Adipocyte (in vitro differentiated cells): ENCODE measurements at regions not wholly inside any gene's neighbourhood (a gene's known extent, or its start where the extent isn't known, plus 50 kb on each side); places are given as distances from the start of the nearest gene placed in this dataset.

Experiments used
- DNase-seq: peaks from one replicate; pipeline ENCODE4 v3.0.0-alpha.2; 2015; ENCODE audit warnings: low read depth
- H3K27me3 ChIP-seq: replicated peaks from 2 replicates; pipeline ENCODE4 v1.7.0; 2013; ENCODE audit warnings: mild to moderate bottlenecking, low read length, moderate library complexity; ENCODE audit not compliant: control insufficient read depth, insufficient read depth
- H3K36me3 ChIP-seq: 2 replicates; pipeline ENCODE4 v1.7.0; 2013; ENCODE audit warnings: low read length, mild to moderate bottlenecking, moderate library complexity; ENCODE audit not compliant: control insufficient read depth, insufficient read depth, severe bottlenecking
- H3K4me1 ChIP-seq: 2 replicates; pipeline ENCODE4 v1.7.0; 2013; ENCODE audit warnings: mild to moderate bottlenecking, low read length, moderate library complexity; ENCODE audit not compliant: control insufficient read depth, insufficient read depth
- H3K4me3 ChIP-seq: 2 replicates; pipeline ENCODE4 v1.7.0; 2013; ENCODE audit warnings: mild to moderate bottlenecking, low read length, moderate library complexity
- H3K9ac ChIP-seq: 2 replicates; pipeline ENCODE4 v1.7.0; 2013; ENCODE audit warnings: mild to moderate bottlenecking, low read length, moderate library complexity
- H3K9me3 ChIP-seq: 2 replicates; pipeline ENCODE4 v1.7.0; 2013; ENCODE audit warnings: mild to moderate bottlenecking, low read length, moderate library complexity; ENCODE audit not compliant: control insufficient read depth

DNA sequence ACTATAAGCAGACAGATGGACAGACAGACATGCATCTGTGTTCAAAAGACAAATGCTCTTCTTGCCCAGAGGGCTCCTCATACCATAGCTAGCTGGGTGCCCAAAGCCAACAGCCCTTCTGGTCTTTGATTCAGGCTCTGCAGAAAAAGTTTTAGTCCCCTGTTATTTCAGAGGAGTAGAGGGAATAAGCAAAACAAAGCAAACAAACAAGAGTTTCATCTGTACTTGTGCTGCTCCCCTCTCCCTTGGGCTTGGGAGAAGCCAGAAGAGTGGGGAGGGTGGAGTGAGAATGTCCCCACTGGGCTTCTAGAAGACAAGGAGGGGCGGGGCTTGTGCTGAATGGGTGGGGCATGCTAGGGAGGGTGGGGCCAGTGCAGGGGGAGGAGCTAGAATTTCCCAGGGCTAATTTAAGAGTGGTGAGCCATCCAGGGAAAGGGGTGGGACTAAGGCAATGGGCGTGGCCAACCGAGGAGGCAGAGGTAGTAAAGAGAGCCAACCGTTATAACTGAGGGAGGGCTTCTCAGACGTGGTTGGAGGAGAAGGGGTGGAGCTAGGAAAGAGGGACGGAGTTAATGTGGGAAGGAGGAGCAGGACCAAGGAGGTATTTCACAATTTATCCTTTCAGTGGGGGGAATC lies 101.2 kb upstream of the MGMT start:
- no peaks in the 10 kb centered on the region for H3K9me3 ChIP-seq
- no peak overlapping the region for H3K9ac ChIP-seq
- no peak for DNase-seq
- peaks cover 9% of the 10 kb centered on the region for H3K27me3 ChIP-seq
- H3K4me1 ChIP-seq, result no peaks in the 10 kb centered on the region
- no peak overlapping the region for H3K4me3 ChIP-seq
- H3K36me3 ChIP-seq, result no peaks in the 10 kb centered on the region

DNA sequence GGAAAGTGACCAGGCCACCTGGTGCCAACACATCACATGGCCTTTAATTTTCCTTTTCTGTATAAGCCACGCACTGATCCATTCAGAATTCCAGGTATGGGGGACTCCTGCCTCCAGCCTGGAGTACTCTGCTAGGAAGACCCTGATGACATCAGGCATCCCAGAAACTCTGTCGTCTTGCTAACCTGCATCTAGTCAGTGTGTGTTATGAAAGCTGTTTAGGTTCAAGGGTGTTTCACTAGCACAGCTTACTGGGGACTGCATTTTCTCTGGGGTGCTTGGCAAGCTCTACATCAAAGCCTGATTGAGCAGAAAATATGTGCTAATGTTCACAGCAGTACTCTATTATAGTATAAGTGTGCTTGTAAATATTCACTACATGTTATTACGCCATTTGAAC lies 100.6 kb upstream of the MGMT start:
- Histone ChIP-seq H3K36me3 (no peaks in the 10 kb centered on the region), H3K4me3 (no peak overlapping the region), H3K9me3 (no peaks in the 10 kb centered on the region), H3K9ac (no peak overlapping the region), H3K4me1 (no peaks in the 10 kb centered on the region), H3K27me3 (peaks cover 8% of the 10 kb centered on the region)
- no peak for DNase-seq

GRCh38 chr10:129369566-129369965 lies 97.5 kb upstream of the MGMT start:
- no peak overlapping the region for H3K4me3 ChIP-seq
- H3K9me3 ChIP-seq, result no peaks in the 10 kb centered on the region
- H3K4me1 ChIP-seq, result no peaks in the 10 kb centered on the region
- no peak overlapping the region for H3K9ac ChIP-seq
- no peak for DNase-seq
- H3K27me3 ChIP-seq, result peaks cover 5% of the 10 kb centered on the region
- no peaks in the 10 kb centered on the region for H3K36me3 ChIP-seq

DNA sequence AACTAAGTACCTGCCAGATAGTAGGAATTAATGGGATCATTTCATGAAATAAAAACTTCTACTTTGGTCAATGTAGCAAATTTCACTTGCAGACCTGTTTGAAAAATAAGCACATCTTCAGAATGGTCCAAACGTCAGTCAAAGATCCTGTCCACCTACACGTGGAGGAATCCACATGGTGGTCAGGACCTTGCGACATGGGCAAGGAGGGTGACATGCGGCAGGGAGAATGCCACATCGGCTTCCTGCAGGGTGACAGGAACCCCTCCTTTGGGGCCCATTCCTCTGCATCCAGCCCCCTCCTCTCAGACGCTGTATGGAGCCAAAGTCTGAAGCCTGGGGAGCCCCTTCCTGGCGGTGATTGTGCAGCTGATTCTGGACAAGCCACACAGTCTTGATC lies 95.5 kb upstream of the MGMT start:
- no peaks in the 10 kb centered on the region for H3K36me3 ChIP-seq
- no peak for DNase-seq
- H3K9me3 ChIP-seq, result no peaks in the 10 kb centered on the region
- no peak overlapping the region for H3K4me3 ChIP-seq
- H3K27me3 ChIP-seq, result peaks cover 5% of the 10 kb centered on the region
- no peak overlapping the region for H3K9ac ChIP-seq
- no peaks in the 10 kb centered on the region for H3K4me1 ChIP-seq

- DNase-seq, result no peak
- Histone ChIP-seq H3K27me3 (peaks cover 5% of the 10 kb centered on the region), H3K9me3 (no peaks in the 10 kb centered on the region), H3K9ac (no peak overlapping the region), H3K4me3 (no peak overlapping the region), H3K36me3 (no peaks in the 10 kb centered on the region), H3K4me1 (no peaks in the 10 kb centered on the region)
These were observed 94.9 kb upstream of the MGMT start for GRCh38 chr10:129372172-129372571.

GRCh38 chr10:129373231-129373630 lies 93.8 kb upstream of the MGMT start:
- H3K4me1 ChIP-seq, result no peaks in the 10 kb centered on the region
- no peaks in the 10 kb centered on the region for H3K36me3 ChIP-seq
- DNase-seq, result no peak
- H3K9ac ChIP-seq, result no peak overlapping the region
- no peaks in the 10 kb centered on the region for H3K9me3 ChIP-seq
- H3K4me3 ChIP-seq, result no peak overlapping the region
- H3K27me3 ChIP-seq, result peaks cover 5% of the 10 kb centered on the region

DNA sequence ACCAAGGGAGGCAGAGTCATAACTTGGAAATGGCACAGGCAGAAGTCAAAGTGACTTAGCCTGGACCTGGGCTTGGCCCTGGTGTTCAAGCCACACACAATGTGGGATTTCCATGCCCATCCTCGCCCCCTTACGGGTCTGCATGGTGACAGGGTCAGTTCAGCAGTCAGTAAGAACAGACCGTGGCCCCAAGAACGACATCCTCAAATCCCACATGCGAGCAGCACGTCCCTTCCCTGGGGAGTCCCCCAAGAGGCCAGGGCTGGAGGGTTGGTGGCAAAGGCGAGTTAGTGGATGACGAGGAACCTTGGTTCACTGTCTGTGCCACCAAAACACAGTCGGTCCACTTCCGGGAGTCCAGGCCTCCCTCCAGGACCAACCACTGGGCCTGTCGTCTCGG lies 93.3 kb upstream of the MGMT start:
- peaks cover 5% of the 10 kb centered on the region for H3K27me3 ChIP-seq
- no peaks in the 10 kb centered on the region for H3K4me1 ChIP-seq
- no peak overlapping the region for H3K4me3 ChIP-seq
- DNase-seq, result no peak
- H3K9ac ChIP-seq, result no peak overlapping the region
- H3K9me3 ChIP-seq, result no peaks in the 10 kb centered on the region
- H3K36me3 ChIP-seq, result no peaks in the 10 kb centered on the region

GRCh38 chr10:129375171-129375570 lies 91.9 kb upstream of the MGMT start:
- no peaks in the 10 kb centered on the region for H3K4me1 ChIP-seq
- DNase-seq, result no peak
- H3K27me3 ChIP-seq, result no peaks in the 10 kb centered on the region
- H3K9ac ChIP-seq, result no peak overlapping the region
- no peaks in the 10 kb centered on the region for H3K36me3 ChIP-seq
- H3K4me3 ChIP-seq, result no peak overlapping the region
- H3K9me3 ChIP-seq, result no peaks in the 10 kb centered on the region

DNA sequence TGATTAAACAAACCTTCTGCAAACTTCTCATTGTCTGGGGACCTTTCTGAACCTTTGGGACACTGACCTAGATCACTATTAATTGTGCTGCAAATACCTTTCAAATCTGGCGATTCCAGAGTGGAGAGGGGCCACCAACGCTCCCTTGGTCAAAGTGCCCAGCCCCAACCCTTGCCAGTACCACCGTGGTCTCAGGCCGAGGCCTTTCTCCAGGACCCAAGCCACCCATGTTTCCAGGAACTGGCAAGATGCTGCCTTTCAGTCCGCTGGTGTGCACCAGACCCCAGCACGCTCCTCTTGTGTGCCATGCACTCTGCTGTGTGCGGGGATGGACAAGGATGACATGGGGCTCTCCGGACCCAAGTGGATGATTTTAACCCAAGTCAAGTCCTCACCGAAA lies 91.1 kb upstream of the MGMT start:
- Histone ChIP-seq H3K36me3 (no peaks in the 10 kb centered on the region), H3K9ac (no peak overlapping the region), H3K9me3 (no peaks in the 10 kb centered on the region), H3K4me1 (no peaks in the 10 kb centered on the region), H3K4me3 (no peak overlapping the region), H3K27me3 (no peaks in the 10 kb centered on the region)
- DNase-seq, result no peak

- Histone ChIP-seq H3K4me3 (no peak overlapping the region), H3K9me3 (no peaks in the 10 kb centered on the region), H3K9ac (no peak overlapping the region), H3K36me3 (no peaks in the 10 kb centered on the region), H3K27me3 (no peaks in the 10 kb centered on the region), H3K4me1 (no peaks in the 10 kb centered on the region)
- no peak for DNase-seq
These were observed 86.8 kb upstream of the MGMT start for GRCh38 chr10:129380279-129380678.

GRCh38 chr10:129381741-129382140 lies 85.3 kb upstream of the MGMT start:
- Histone ChIP-seq H3K36me3 (no peaks in the 10 kb centered on the region), H3K9ac (no peak overlapping the region), H3K4me1 (no peaks in the 10 kb centered on the region), H3K9me3 (no peaks in the 10 kb centered on the region), H3K4me3 (no peak overlapping the region), H3K27me3 (no peaks in the 10 kb centered on the region)
- DNase-seq, result no peak

DNA sequence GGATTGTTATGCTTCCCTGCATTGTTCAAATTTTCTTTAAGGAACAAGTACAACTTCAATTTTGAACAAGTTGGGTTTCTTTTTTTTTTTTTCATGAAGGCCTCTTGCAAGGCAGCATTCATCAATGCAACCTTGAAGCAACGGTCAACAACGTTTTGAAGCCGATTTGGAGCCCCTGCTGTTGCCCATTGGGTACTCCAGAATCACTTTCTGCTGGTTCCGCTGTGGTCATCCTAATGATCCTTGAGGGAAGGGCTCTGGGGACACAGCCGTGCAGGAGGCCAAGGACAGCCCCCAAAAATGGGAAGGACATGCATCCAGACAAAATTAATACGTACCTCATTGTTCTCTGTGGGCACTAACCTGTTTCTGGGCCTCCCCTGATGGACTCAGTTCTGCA lies 84.6 kb upstream of the MGMT start:
- H3K4me1 ChIP-seq, result no peaks in the 10 kb centered on the region
- H3K4me3 ChIP-seq, result no peak overlapping the region
- H3K9ac ChIP-seq, result no peak overlapping the region
- H3K36me3 ChIP-seq, result no peaks in the 10 kb centered on the region
- no peaks in the 10 kb centered on the region for H3K27me3 ChIP-seq
- no peaks in the 10 kb centered on the region for H3K9me3 ChIP-seq
- DNase-seq, result no peak
